Heart right ventricle (tissue), 16 donors: ENCODE measurements at regions not wholly inside any gene's neighbourhood (a gene's known extent, or its start where the extent isn't known, plus 50 kb on each side); places are given as distances from the start of the nearest gene placed in this dataset.

ENCODE experiments used
- ATAC-seq, 8 donors: fragments of 200-7000 bp; cut with Tn5 transposase; one replicate each; pipeline ENCODE4 v1.9.1; 2020; ENCODE audit warnings: mild to moderate bottlenecking in 8 of 8, moderate library complexity in 8 of 8, moderate number of reproducible peaks in 1 of 8
- DNase-seq, 2 donors: peaks; one replicate each; pipeline ENCODE4 v3.0.0-alpha.2; 2020
- H3K27ac ChIP-seq, 10 donors: fragments of 200-600 bp; sonication (generic) in 2 of 10; one replicate each; pipeline versions ENCODE4 v1.5.0 to v1.8.0; 2020 to 2022; ENCODE audit warnings: mild to moderate bottlenecking in 3 of 10
- H3K27me3 ChIP-seq, 7 donors: fragments of 200-600 bp; one replicate each; pipeline ENCODE4 v1.8.0; 2021 to 2022; ENCODE audit warnings: mild to moderate bottlenecking in 2 of 7
- H3K36me3 ChIP-seq, 9 donors: fragments of 200-600 bp; sonication (generic) in 1 of 9; one replicate each; pipeline versions ENCODE4 v1.5.0 to v1.8.0; 2020 to 2022; ENCODE audit warnings: mild to moderate bottlenecking in 2 of 9
- H3K4me1 ChIP-seq, 9 donors: fragments of 200-600 bp; sonication (generic) in 1 of 9; one replicate each; pipeline versions ENCODE4 v1.5.0 to v1.8.0; 2020 to 2022; ENCODE audit warnings: mild to moderate bottlenecking in 4 of 9
- H3K4me3 ChIP-seq, 10 donors: fragments of 200-600 bp; sonication (generic) in 2 of 10; one replicate each; pipeline versions ENCODE4 v1.5.0 to v1.8.0; 2020 to 2022; ENCODE audit warnings: mild to moderate bottlenecking in 7 of 10, moderate library complexity in 2 of 10
- H3K9me3 ChIP-seq, 11 donors: fragments of 200-600 bp in 10 of 11; sonication (generic) in 2 of 11; one replicate each; pipeline versions ENCODE4 v1.5.0 to v1.8.0; 2013 to 2022; ENCODE audit warnings: mild to moderate bottlenecking in 2 of 11, control low read depth in 1 of 11, moderate library complexity in 1 of 11
- CTCF ChIP-seq, 9 donors: fragments of 200-600 bp; sonication (generic) in 2 of 9; IDR thresholded peaks; one replicate each; pipeline versions ENCODE4 v1.5.0 to v1.8.0; 2021 to 2022; ENCODE audit warnings: antibody characterized with exemption in 9 of 9, mild to moderate bottlenecking in 5 of 9, moderate library complexity in 1 of 9
- WGBS, 2 donors: extraction: QIAGEN DNeasy Blood & Tissue Kit; methylation state at CpG; one replicate each; pipeline ENCODE4 v1.1.7; 2013; ENCODE audit warnings: inconsistent platforms in 1 of 2; 5-methylcytosine and 5-hydroxymethylcytosine counted together
- intact Hi-C, 10 donors: fragments of 100-400 bp; cut with DNase I; formaldehyde crosslinking; loops; one replicate each; pipeline versions ENCODE4 v1.11.1 to v1.14.2; 2022
- donor health status: Arrhythmogenic right ventricular cardiomyopathy.
- donor health status: ischemic (EF 13 %, LVEDD 7.1; RV severe dilation, severe dysfunction).
- donor health status: healthy with polysubstance abuse.
- donor health status: DM: no; HTN: yes; CAD: no.
- donor health status: DM: no; HTN: no; CAD: no.
- donor health status: ischemic (EF 25% LVEDD 6.9; RV normal size, moderate dysfunction).
- donor health status: ischemic (EF 25% LVEDD 5.7; RV mildly dilated, moderate dysfunction).
- donor health status: healthy.
- donor health status: DM: yes; HTN: yes; CAD: no.
- donor health status: Ischemic cardiomyopathy.
- donor health status: ischemic (EF 35%, LVEDD 5.7; RV mildly dilated, moderate dysfunction).
- donor health status: nonischemic (EF 11% LVEDD 7.7; RV severe dilation, severe dysfunction).
- donor health status: DM: yes; HTN: yes; CAD: no.
- donor health status: PGD.
- donor health status: ischemic (EF 29% LVEDD 5.4; RV normal size, mild dysfunction).
- donor health status: nonischemic (EF 23%, LVEDD 6.1; RV moderate dilation, normal function).

- DNase-seq (no peak), ATAC-seq (no peak)
- Histone ChIP-seq H3K27ac (no peak overlapping the region), H3K4me3 (no peak overlapping the region), H3K4me1 (no peaks in the 10 kb centered on the region), H3K9me3 (peaks cover 0 to 22% (median 0%) of the 10 kb centered on the region in 11 donors), H3K36me3 (no peaks in the 10 kb centered on the region), H3K27me3 (no peaks in the 10 kb centered on the region)
- TF ChIP-seq CTCF (IDR thresholded peaks at IDR 0.05), result no peak
- WGBS, 2 donors, result 89 to 90% methylated on average over 3 of the region's 3 CpGs
- intact Hi-C loops, result no loop called here
These were observed 794.3 kb upstream of the ZEB2 start for GRCh38 chr2:145314119-145314633.

- Histone ChIP-seq H3K4me3 (no peak overlapping the region), H3K4me1 (no peaks in the 10 kb centered on the region), H3K9me3 (peaks cover 0 to 4% (median 0%) of the 10 kb centered on the region in 11 donors), H3K27me3 (no peaks in the 10 kb centered on the region), H3K36me3 (no peaks in the 10 kb centered on the region), H3K27ac (no peak overlapping the region)
- no peak for DNase-seq
- WGBS, 2 donors, result 83 to 97% methylated on average over 1 of the region's 1 CpG
- intact Hi-C loops, result no loop called here
- ATAC-seq, result no peak
- no peak for TF ChIP-seq CTCF (IDR thresholded peaks at IDR 0.05)
These were observed 786.0 kb upstream of the ZEB2 start for GRCh38 chr2:145305889-145306288.

GRCh38 chr2:145304501-145304900, 784.6 kb upstream of the ZEB2 start:
- WGBS, 2 donors, result 81 to 86% methylated on average over 3 of the region's 3 CpGs
- intact Hi-C loops, result no loop called here
- ATAC-seq (no peak), DNase-seq (no peak)
- no peak overlapping the region for H3K27ac ChIP-seq
- no peaks in the 10 kb centered on the region for H3K4me1 ChIP-seq
- no peak overlapping the region for H3K4me3 ChIP-seq
- no peak for TF ChIP-seq CTCF (IDR thresholded peaks at IDR 0.05)
- no peaks in the 10 kb centered on the region for H3K27me3 ChIP-seq
- no peaks in the 10 kb centered on the region for H3K36me3 ChIP-seq
- peaks cover 0 to 4% (median 0%) of the 10 kb centered on the region in 11 donors for H3K9me3 ChIP-seq

GRCh38 chr2:145303536-145303935, 783.6 kb upstream of the ZEB2 start:
- Histone ChIP-seq H3K4me3 (no peak overlapping the region), H3K27ac (no peak overlapping the region), H3K36me3 (no peaks in the 10 kb centered on the region), H3K27me3 (no peaks in the 10 kb centered on the region), H3K4me1 (no peaks in the 10 kb centered on the region), H3K9me3 (no peaks in the 10 kb centered on the region)
- no peak for TF ChIP-seq CTCF (IDR thresholded peaks at IDR 0.05)
- intact Hi-C loops, result no loop called here
- ATAC-seq, result no peak
- 56 to 64% methylated on average over 2 of the region's 2 CpGs for WGBS, 2 donors
- DNase-seq, result no peak
